H1 (cell line): ENCODE measurements at regions not wholly inside any gene's neighbourhood (a gene's known extent, or its start where the extent isn't known, plus 50 kb on each side); places are given as distances from the start of the nearest gene placed in this dataset.

Experiments used
- BCL11A ChIP-seq, 2 experiments: IDR thresholded peaks; one replicate each; pipeline ENCODE4 v1.6.1; 2011; ENCODE audit warnings: low read depth in 2 of 2, low read length in 2 of 2, mild to moderate bottlenecking in 2 of 2
- CBX5 ChIP-seq: fragments of 300-800, 300-1000 bp; sonication (generic); IDR thresholded peaks from 2 replicates; pipeline ENCODE4 v1.7.1; 2016; ENCODE audit warnings: antibody characterized with exemption, low read length, low read depth
- ZNF274 ChIP-seq: IDR thresholded peaks from 2 replicates; pipeline ENCODE4 v1.7.0; 2012; ENCODE audit warnings: low read length, borderline replicate concordance; ENCODE audit errors: extremely low read depth
- TF ChIP-seq, protein P1 (sequence below), 3 experiments: IDR thresholded peaks; 1 replicate in 2 of 3; 2 replicates in 1 of 3; pipeline versions ENCODE4 v1.5.1 to v1.6.1; 2011; ENCODE audit warnings: low read length in 3 of 3, mild to moderate bottlenecking in 3 of 3, inconsistent platforms in 2 of 3, low read depth in 1 of 3, moderate library complexity in 1 of 3; ENCODE audit not compliant: insufficient read depth in 1 of 3; ENCODE audit errors: control extremely low read depth in 1 of 3

GRCh38 chr5:45179686-45180085 lies 370.9 kb downstream of the MRPS30 start (continued):
- TF ChIP-seq, protein P1, sequence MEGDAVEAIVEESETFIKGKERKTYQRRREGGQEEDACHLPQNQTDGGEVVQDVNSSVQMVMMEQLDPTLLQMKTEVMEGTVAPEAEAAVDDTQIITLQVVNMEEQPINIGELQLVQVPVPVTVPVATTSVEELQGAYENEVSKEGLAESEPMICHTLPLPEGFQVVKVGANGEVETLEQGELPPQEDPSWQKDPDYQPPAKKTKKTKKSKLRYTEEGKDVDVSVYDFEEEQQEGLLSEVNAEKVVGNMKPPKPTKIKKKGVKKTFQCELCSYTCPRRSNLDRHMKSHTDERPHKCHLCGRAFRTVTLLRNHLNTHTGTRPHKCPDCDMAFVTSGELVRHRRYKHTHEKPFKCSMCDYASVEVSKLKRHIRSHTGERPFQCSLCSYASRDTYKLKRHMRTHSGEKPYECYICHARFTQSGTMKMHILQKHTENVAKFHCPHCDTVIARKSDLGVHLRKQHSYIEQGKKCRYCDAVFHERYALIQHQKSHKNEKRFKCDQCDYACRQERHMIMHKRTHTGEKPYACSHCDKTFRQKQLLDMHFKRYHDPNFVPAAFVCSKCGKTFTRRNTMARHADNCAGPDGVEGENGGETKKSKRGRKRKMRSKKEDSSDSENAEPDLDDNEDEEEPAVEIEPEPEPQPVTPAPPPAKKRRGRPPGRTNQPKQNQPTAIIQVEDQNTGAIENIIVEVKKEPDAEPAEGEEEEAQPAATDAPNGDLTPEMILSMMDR (IDR thresholded peaks at IDR 0.05; ENCODE audit: control extremely low read depth in 1 of 3, insufficient read depth in 1 of 3, low read depth in 1 of 3, low read length in 3 of 3) = no peak
- no peak for TF ChIP-seq CBX5
- no peak for TF ChIP-seq BCL11A (IDR thresholded peaks at IDR 0.05; ENCODE audit: low read depth in 2 of 2, low read length in 2 of 2)
- no peak for TF ChIP-seq ZNF274
